PFSK-1 (cell line): ENCODE measurements at regions not wholly inside any gene's neighbourhood (a gene's known extent, or its start where the extent isn't known, plus 50 kb on each side); places are given as distances from the start of the nearest gene placed in this dataset.

ENCODE experiments used
- POLR2AphosphoS5 ChIP-seq: IDR thresholded peaks from 2 replicates; pipeline ENCODE4 v1.6.1; 2012; ENCODE audit warnings: low read depth, mild to moderate bottlenecking, control low read depth, low read length, moderate library complexity
- REST ChIP-seq, 2 experiments: IDR thresholded peaks; 2 replicates each; pipeline versions ENCODE4 v1.6.1 to v1.8.0; 2011 to 2012; ENCODE audit warnings: low read depth in 2 of 2, low read length in 2 of 2, control low read depth in 1 of 2, inconsistent platforms in 1 of 2, mild to moderate bottlenecking in 1 of 2, moderate library complexity in 1 of 2; ENCODE audit not compliant: insufficient read depth in 1 of 2

GRCh38 chr4:181143250-181143854, 1099.8 kb upstream of the TENM3 start:
- TF ChIP-seq POLR2AphosphoS5 (no peak), REST (IDR thresholded peaks at IDR 0.05; ENCODE audit: insufficient read depth in 1 of 2, low read depth in 2 of 2, low read length in 2 of 2) (no peak)
